GM13977 (cell line): ENCODE measurements at regions not wholly inside any gene's neighbourhood (a gene's known extent, or its start where the extent isn't known, plus 50 kb on each side); places are given as distances from the start of the nearest gene placed in this dataset.

Experiments used
- DNase-seq: peaks from one replicate; pipeline ENCODE4 v3.0.0; 2012; ENCODE audit warnings: low spot score
- CTCF ChIP-seq: IDR thresholded peaks from 2 replicates; pipeline ENCODE4 v1.5.1; 2012; ENCODE audit warnings: mild to moderate bottlenecking, control low read depth; ENCODE audit not compliant: insufficient read depth; ENCODE audit errors: extremely low read depth, missing control alignments
- in situ Hi-C: fragments of 300-500 bp; cut with MboI; formaldehyde crosslinking; loops from one replicate; pipeline ENCODE4 v1.12.0; 2022; ENCODE audit warnings: low sequenced_read_pairs, low pct_unique_long_range_greater_than_20kb, mixed read lengths, inconsistent platforms; ENCODE audit not compliant: unreplicated experiment

- no peak for DNase-seq
- no peak for TF ChIP-seq CTCF
- in situ Hi-C loops, result no loop called here
Measured at GRCh38 chr2:241975593-241976284, 106.2 kb downstream of the RTP5 start.

- no peak for DNase-seq
- in situ Hi-C loops, result no loop called here
- no peak for TF ChIP-seq CTCF
Measured at GRCh38 chr2:241976296-241976695, 106.8 kb downstream of the RTP5 start.

- in situ Hi-C loops, result no loop called here
- DNase-seq, result no peak
- no peak for TF ChIP-seq CTCF
Measured at GRCh38 chr2:241977557-241978300, 108.2 kb downstream of the RTP5 start.

- DNase-seq, result no peak
- TF ChIP-seq CTCF, result no peak
Measured at GRCh38 chr2:241978670-241979069, 109.1 kb downstream of the RTP5 start.

GRCh38 chr2:241980193-241980592 is 110.7 kb downstream of the RTP5 start:
- no peak for TF ChIP-seq CTCF
- in situ Hi-C loops, result no loop called here
- no peak for DNase-seq

More at GRCh38 chr2:241978670-241979069, 109.1 kb downstream of the RTP5 start:
- in situ Hi-C loops, result no loop called here

GRCh38 chr2:241981076-241981700 is 111.7 kb downstream of the RTP5 start:
- no peak for DNase-seq
- in situ Hi-C loops, result no loop called here
- no peak for TF ChIP-seq CTCF
